ENCODE measurements at regions not wholly inside any gene's neighbourhood (a gene's known extent, or its start where the extent isn't known, plus 50 kb on each side); places are given as distances from the start of the nearest gene placed in this dataset.

DNA sequence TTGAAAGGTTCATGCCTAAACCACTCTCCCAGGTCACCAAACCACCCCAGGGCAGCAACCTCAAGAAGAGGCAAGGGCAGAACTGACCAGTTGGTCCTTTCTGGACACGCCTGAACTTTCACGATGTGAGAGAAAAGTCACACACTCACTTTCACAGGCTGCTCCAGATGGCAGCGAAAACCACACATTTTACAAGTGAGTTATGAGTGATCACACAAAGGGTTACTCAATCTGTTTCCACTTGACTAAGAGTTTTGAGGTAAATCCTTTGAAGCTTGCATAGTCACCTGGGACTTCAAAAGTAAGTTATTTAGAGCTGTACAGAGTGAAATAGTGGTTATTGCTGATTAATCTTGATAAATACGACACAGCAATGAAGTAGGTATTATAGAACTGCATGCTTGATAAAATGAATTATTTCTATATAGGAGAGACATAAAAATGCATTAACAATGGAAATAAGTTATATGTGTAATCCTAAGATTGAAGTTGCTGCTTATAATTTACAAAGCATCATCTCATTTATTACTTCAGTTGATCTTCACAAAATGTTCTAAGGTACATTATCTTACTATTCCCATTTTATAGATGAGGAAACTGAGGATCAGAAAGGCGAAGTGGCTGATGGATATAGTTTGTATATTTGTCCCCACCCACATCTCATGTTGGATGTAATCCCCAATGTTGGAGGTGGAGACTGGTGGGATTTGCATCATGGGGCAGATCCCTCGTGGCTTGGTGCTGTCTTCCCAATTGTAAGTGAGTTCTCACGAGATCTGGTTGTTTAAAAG is 103.0 kb upstream of the KLF3 start:
- H3K4me1 Mint-ChIP-seq (ENCODE audit: low read depth): peaks cover 27% of the 10 kb centered on the region
- ChIA-PET CTCF (no interaction called here), POLR2A (no interaction called here)
- Histone ChIP-seq H3K27ac (ENCODE audit: low read depth in 1 of 2, low read length in 2 of 2) (no peak overlapping the region), H3K36me3 (ENCODE audit: insufficient read depth, low read length) (no peaks in the 10 kb centered on the region), H3K4me1 (ENCODE audit: insufficient read depth, low read length) (peaks cover 7% of the 10 kb centered on the region), H3K27me3 (ENCODE audit: control insufficient read depth in 1 of 2, insufficient read depth in 2 of 2, low read length in 2 of 2) (no peaks in the 10 kb centered on the region), H3K9me3 (ENCODE audit: control insufficient read depth in 1 of 2, insufficient read depth in 1 of 2, low read length in 2 of 2) (no peaks in the 10 kb centered on the region), H3K4me3 (ENCODE audit: low read length) (no peak overlapping the region)
- no peak overlapping the region for H3K27ac Mint-ChIP-seq
- peaks cover 2% of the 10 kb centered on the region for H3K9me3 Mint-ChIP-seq
- H3K36me3 Mint-ChIP-seq (ENCODE audit: low read depth): no peaks in the 10 kb centered on the region
- intact Hi-C loops (cut with DNase I, micrococcal nuclease): no loop called here
- no peaks in the 10 kb centered on the region for H3K27me3 Mint-ChIP-seq
- H3K4me3 Mint-ChIP-seq: no peak overlapping the region
- DNase-seq: peak in 1 of 14 experiments; percentile 11
- ATAC-seq (ENCODE audit: poor library complexity): peak; percentile 41
- TF ChIP-seq, protein P1, sequence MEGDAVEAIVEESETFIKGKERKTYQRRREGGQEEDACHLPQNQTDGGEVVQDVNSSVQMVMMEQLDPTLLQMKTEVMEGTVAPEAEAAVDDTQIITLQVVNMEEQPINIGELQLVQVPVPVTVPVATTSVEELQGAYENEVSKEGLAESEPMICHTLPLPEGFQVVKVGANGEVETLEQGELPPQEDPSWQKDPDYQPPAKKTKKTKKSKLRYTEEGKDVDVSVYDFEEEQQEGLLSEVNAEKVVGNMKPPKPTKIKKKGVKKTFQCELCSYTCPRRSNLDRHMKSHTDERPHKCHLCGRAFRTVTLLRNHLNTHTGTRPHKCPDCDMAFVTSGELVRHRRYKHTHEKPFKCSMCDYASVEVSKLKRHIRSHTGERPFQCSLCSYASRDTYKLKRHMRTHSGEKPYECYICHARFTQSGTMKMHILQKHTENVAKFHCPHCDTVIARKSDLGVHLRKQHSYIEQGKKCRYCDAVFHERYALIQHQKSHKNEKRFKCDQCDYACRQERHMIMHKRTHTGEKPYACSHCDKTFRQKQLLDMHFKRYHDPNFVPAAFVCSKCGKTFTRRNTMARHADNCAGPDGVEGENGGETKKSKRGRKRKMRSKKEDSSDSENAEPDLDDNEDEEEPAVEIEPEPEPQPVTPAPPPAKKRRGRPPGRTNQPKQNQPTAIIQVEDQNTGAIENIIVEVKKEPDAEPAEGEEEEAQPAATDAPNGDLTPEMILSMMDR (IDR thresholded peaks at IDR 0.05): no peak

DNA sequence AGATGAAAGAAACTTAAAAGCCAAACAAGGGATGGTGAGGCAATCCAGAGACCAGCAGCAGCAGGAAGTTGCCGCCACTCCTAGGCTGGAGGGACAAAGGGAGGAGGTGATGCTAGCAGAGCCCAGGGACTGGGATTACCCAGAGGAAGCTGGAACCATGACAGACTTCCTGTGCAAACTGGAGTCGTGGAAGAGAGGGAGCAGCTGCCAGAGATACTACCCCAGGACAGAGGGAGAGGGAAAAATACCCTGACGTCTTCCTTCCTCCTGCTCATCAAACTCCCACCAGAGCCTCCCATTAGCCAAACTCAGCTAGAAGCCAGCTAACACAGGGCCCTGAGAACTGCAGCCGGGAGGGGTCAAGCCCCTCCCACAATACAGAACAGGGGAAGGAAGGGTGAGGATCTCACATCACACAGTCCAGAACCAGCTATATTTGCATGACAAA is 101.2 kb upstream of the KLF3 start:
- peak in 2 of 14 experiments; percentile 11 to 16 for DNase-seq
- no peaks in the 10 kb centered on the region for H3K9me3 Mint-ChIP-seq
- no peaks in the 10 kb centered on the region for H3K27me3 Mint-ChIP-seq
- H3K27ac Mint-ChIP-seq: no peak overlapping the region
- H3K4me1 Mint-ChIP-seq (ENCODE audit: low read depth): peaks cover 27% of the 10 kb centered on the region
- Histone ChIP-seq H3K4me1 (ENCODE audit: insufficient read depth, low read length) (peaks cover 7% of the 10 kb centered on the region), H3K27ac (ENCODE audit: low read depth in 1 of 2, low read length in 2 of 2) (no peak overlapping the region), H3K27me3 (ENCODE audit: control insufficient read depth in 1 of 2, insufficient read depth in 2 of 2, low read length in 2 of 2) (no peaks in the 10 kb centered on the region), H3K4me3 (ENCODE audit: low read length) (no peak overlapping the region), H3K36me3 (ENCODE audit: insufficient read depth, low read length) (no peaks in the 10 kb centered on the region), H3K9me3 (ENCODE audit: control insufficient read depth in 1 of 2, insufficient read depth in 1 of 2, low read length in 2 of 2) (no peaks in the 10 kb centered on the region)
- POLR2A ChIA-PET: interaction anchor here (1.0 kb wide), 1 partner anchor 9 kb away, joined by 3 read pairs; no protein-coding TSS in a partner anchor
- TF ChIP-seq, protein P1 (IDR thresholded peaks at IDR 0.05): no peak
- intact Hi-C loops (cut with DNase I, micrococcal nuclease): no loop called here
- CTCF ChIA-PET: no interaction called here
- H3K4me3 Mint-ChIP-seq: no peak overlapping the region
- ATAC-seq (ENCODE audit: poor library complexity): no peak
- no peaks in the 10 kb centered on the region for H3K36me3 Mint-ChIP-seq (ENCODE audit: low read depth)

DNA sequence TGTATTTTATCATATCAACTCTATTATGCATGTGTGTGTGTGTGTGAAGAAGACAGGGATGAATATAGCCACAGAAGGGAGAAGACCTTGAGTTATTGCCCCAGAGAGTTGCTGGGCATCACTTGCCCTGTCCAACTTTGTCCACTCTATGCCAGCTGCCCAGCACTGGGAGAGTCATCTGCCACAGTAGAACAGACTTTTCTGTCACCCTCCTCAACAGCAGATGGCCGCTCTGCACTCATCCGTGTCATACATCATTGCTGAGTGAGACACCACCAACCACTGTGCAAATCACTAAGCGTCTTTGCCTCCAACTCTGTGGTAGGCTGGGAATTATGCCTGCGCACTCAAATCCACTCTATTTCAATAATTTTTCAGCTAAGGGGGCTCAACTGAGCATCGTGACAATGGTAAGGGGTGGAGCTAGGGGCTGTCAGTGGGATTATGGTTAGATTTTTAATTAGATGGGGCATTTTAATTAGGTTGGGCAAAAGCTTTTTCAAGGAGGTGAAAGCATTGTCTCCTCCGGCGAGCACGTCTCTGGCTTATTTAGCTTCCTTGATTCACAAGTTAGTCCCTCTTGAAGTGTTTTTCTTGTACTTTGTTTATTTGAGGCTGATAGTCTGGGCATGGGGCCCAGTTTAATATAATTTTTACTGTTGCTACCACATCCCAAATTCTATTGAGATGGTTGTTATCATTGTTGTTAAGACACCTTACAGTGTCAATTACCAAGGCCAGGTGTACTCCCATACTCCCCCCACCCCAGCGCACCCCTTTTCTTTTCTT is 100.1 kb upstream of the KLF3 start:
- H3K4me1 Mint-ChIP-seq (ENCODE audit: low read depth): peaks cover 27% of the 10 kb centered on the region
- intact Hi-C loops (cut with DNase I, micrococcal nuclease): no loop called here
- CTCF ChIA-PET: no interaction called here
- Histone ChIP-seq H3K9me3 (ENCODE audit: control insufficient read depth in 1 of 2, insufficient read depth in 1 of 2, low read length in 2 of 2) (no peaks in the 10 kb centered on the region), H3K4me3 (ENCODE audit: low read length) (no peak overlapping the region), H3K27ac (ENCODE audit: low read depth in 1 of 2, low read length in 2 of 2) (no peak overlapping the region), H3K27me3 (ENCODE audit: control insufficient read depth in 1 of 2, insufficient read depth in 2 of 2, low read length in 2 of 2) (no peaks in the 10 kb centered on the region), H3K4me1 (ENCODE audit: insufficient read depth, low read length) (peaks cover 7% of the 10 kb centered on the region), H3K36me3 (ENCODE audit: insufficient read depth, low read length) (no peaks in the 10 kb centered on the region)
- H3K9me3 Mint-ChIP-seq: no peaks in the 10 kb centered on the region
- ATAC-seq (ENCODE audit: poor library complexity) (no peak), DNase-seq (no peak)
- no peaks in the 10 kb centered on the region for H3K36me3 Mint-ChIP-seq (ENCODE audit: low read depth)
- TF ChIP-seq, protein P1 (IDR thresholded peaks at IDR 0.05): no peak
- H3K4me3 Mint-ChIP-seq: no peak overlapping the region
- no peaks in the 10 kb centered on the region for H3K27me3 Mint-ChIP-seq
- no peak overlapping the region for H3K27ac Mint-ChIP-seq
- POLR2A ChIA-PET: no interaction called here
